K562 (cell line): ENCODE measurements at regions not wholly inside any gene's neighbourhood (a gene's known extent, or its start where the extent isn't known, plus 50 kb on each side); places are given as distances from the start of the nearest gene placed in this dataset.

ENCODE experiments used
- ATAC-seq: fragments of 200-7000 bp; cut with Tn5 transposase; 3 replicates; pipeline ENCODE4 v1.9.1; 2020; ENCODE audit warnings: moderate library complexity
- BruUV-seq: library from RNA; stranded (reverse); fragments of 400-500 nt; replicated peaks from 2 replicates; lab custom pipeline; 2021; lab: Mats Ljungman, UMichigan
- CTCF ChIA-PET: fragments of 300-600 bp; formaldehyde crosslinking; extraction: SDS; loops from one replicate; lab custom pipeline; 2021; ENCODE audit warnings: low intra/inter-chr PET ratio; lab: Yijun Ruan, JAX
- POLR2A ChIA-PET: fragments of 300-600, 350-650 bp; sonication (Branson Sonifier 250); formaldehyde crosslinking; extraction: SDS; loops from one replicate; lab custom pipeline; 2021; ENCODE audit warnings: antibody characterized with exemption, inconsistent platforms; lab: Yijun Ruan, JAX
- DNase-seq, 4 experiments: peaks; one replicate each; pipeline versions ENCODE4 v3.0.0 to v3.0.0-alpha.2; 2011 to 2018; ENCODE audit warnings: low spot score in 3 of 4, mixed read lengths in 3 of 4; ENCODE audit errors: extremely low read depth in 1 of 4
- FAIRE-seq: peaks from 2 replicates; lab custom pipeline; 2011; peaks lifted over from hg19 to GRCh38; lab: Jason Lieb, UNC
- H2AFZ ChIP-seq: 2 replicates; pipeline ENCODE4 v1.6.0; 2011; ENCODE audit warnings: low read depth, low read length, control low read depth, inconsistent platforms
- H3K27ac ChIP-seq: fragments of 200-600 bp; 3 replicates; pipeline ENCODE4 v1.8.0; 2011; ENCODE audit warnings: low read depth, mild to moderate bottlenecking, control low read depth, inconsistent platforms, low read length, moderate library complexity, mixed read lengths; ENCODE audit errors: extremely low read depth
- H3K27me3 ChIP-seq, 2 experiments: fragments of 300-600 bp in 1 of 2; 2 replicates in 1 of 2; 3 replicates in 1 of 2; pipeline versions ENCODE4 v1.6.0 to v1.8.0; 2011; ENCODE audit warnings: inconsistent platforms in 2 of 2, low read length in 2 of 2, mild to moderate bottlenecking in 1 of 2, mixed read lengths in 1 of 2, moderate library complexity in 1 of 2; ENCODE audit not compliant: control insufficient read depth in 2 of 2, insufficient read depth in 2 of 2
- H3K36me3 ChIP-seq: fragments of 300-600 bp; 3 replicates; pipeline ENCODE4 v1.8.0; 2011; ENCODE audit warnings: mild to moderate bottlenecking, low read length, inconsistent platforms; ENCODE audit not compliant: control insufficient read depth, insufficient read depth
- H3K4me1 ChIP-seq, 2 experiments: fragments of 200-600 bp in 1 of 2; replicated peaks in 1 of 2; 2 replicates in 1 of 2; 3 replicates in 1 of 2; pipeline versions ENCODE4 v1.5.1 to v1.8.0; 2011; ENCODE audit warnings: inconsistent platforms in 2 of 2, low read length in 2 of 2, mild to moderate bottlenecking in 1 of 2, mixed read lengths in 1 of 2, moderate library complexity in 1 of 2; ENCODE audit not compliant: control insufficient read depth in 2 of 2, insufficient read depth in 2 of 2
- H3K4me2 ChIP-seq: 2 replicates; pipeline ENCODE4 v1.6.1; 2011; ENCODE audit warnings: low read length, control low read depth, inconsistent platforms, mixed read lengths; ENCODE audit not compliant: insufficient read depth
- H3K4me3 ChIP-seq: fragments of 200-600 bp; sonication (generic), shearing (Covaris generic); 2 replicates; pipeline ENCODE4 v1.5.1; 2016; ENCODE audit warnings: control low read depth, inconsistent platforms
- H3K79me2 ChIP-seq: fragments of 200-600 bp; 3 replicates; pipeline ENCODE4 v1.8.0; 2011; ENCODE audit warnings: low read length, inconsistent platforms; ENCODE audit not compliant: control insufficient read depth, insufficient read depth
- H3K9ac ChIP-seq, 2 experiments: 2 replicates each; pipeline versions ENCODE4 v1.6.0 to v1.6.1; 2011; ENCODE audit warnings: low read depth in 2 of 2, low read length in 2 of 2, control low read depth in 1 of 2, inconsistent platforms in 1 of 2, mild to moderate bottlenecking in 1 of 2, mixed read lengths in 1 of 2; ENCODE audit not compliant: insufficient read depth in 1 of 2
- H3K9me1 ChIP-seq: one replicate; pipeline ENCODE4 v1.6.0; 2011; ENCODE audit warnings: inconsistent platforms, mild to moderate bottlenecking, low read length, moderate library complexity; ENCODE audit not compliant: control insufficient read depth, insufficient read depth
- H3K9me3 ChIP-seq: replicated peaks from 2 replicates; pipeline ENCODE4 v1.5.1; 2011; ENCODE audit warnings: low read depth, low read length, inconsistent platforms; ENCODE audit not compliant: control insufficient read depth, insufficient read depth
- H4K20me1 ChIP-seq: replicated peaks from 2 replicates; pipeline ENCODE4 v1.6.1; 2011; ENCODE audit warnings: low read length, inconsistent platforms, mixed read lengths; ENCODE audit not compliant: control insufficient read depth, insufficient read depth
- C11orf30 ChIP-seq: fragments of 450-650 bp; IDR thresholded peaks from 2 replicates; pipeline ENCODE4 v1.6.1; 2016; ENCODE audit warnings: low read depth, mild to moderate bottlenecking
- GTF2F1 ChIP-seq: IDR thresholded peaks from 2 replicates; pipeline ENCODE4 v1.6.1; 2011; ENCODE audit warnings: low read depth, low read length, improper control_type of control experiment
- MAFG ChIP-seq: fragments of 450-650 bp; conservative IDR thresholded peaks from 2 replicates; pipeline ENCODE4 v1.6.1; 2016; ENCODE audit warnings: missing genetic modification characterization, missing compliant biosample characterization
- PHF8 ChIP-seq: fragments of 200-600 bp; sonication (generic); IDR thresholded peaks from 2 replicates; pipeline ENCODE4 v1.6.1; 2012; ENCODE audit warnings: mixed run types, mild to moderate bottlenecking, inconsistent platforms, low read length, moderate library complexity, borderline replicate concordance
- SIX5 ChIP-seq, 2 experiments: IDR thresholded peaks; 2 replicates each; pipeline ENCODE4 v1.6.1; 2011; ENCODE audit warnings: low read length in 2 of 2, borderline replicate concordance in 1 of 2, low read depth in 1 of 2, mild to moderate bottlenecking in 1 of 2, moderate library complexity in 1 of 2; ENCODE audit not compliant: insufficient read depth in 1 of 2
- TBL1XR1 ChIP-seq, 2 experiments: IDR thresholded peaks; 2 replicates each; pipeline ENCODE4 v1.6.1; 2012; ENCODE audit warnings: improper control_type of control experiment in 2 of 2, low read length in 2 of 2, mild to moderate bottlenecking in 1 of 2
- TEAD2 ChIP-seq: fragments of 450-650 bp; IDR thresholded peaks from 2 replicates; pipeline ENCODE4 v1.6.1; 2016; ENCODE audit warnings: missing genetic modification characterization, control low read depth, missing compliant biosample characterization
- ZNF23 ChIP-seq: fragments of 250-450 bp; sonication (Bioruptor Pico); IDR thresholded peaks from 2 replicates; pipeline ENCODE4 v1.4.0; 2020; ENCODE audit warnings: mild to moderate bottlenecking
- ZNF316 ChIP-seq: fragments of 450-650 bp; IDR thresholded peaks from 2 replicates; pipeline ENCODE4 v1.6.1; 2016
- WGBS: fragments of 100-300 bp; shearing (Covaris generic); methylation state at CpG from one replicate; pipeline ENCODE4 v1.1.6; 2016; ENCODE audit warnings: low coverage, mixed read lengths; ENCODE audit not compliant: insufficient coverage; ENCODE audit errors: missing lambda C conversion rate; 5-methylcytosine and 5-hydroxymethylcytosine counted together
- in situ Hi-C: fragments of 300-500 bp; cut with MboI; formaldehyde crosslinking; loops from 4 replicates; pipeline ENCODE4 v1.15.0; 2018; ENCODE audit warnings: inconsistent platforms, mixed read lengths
- intact Hi-C: fragments of 100-400 bp; cut with micrococcal nuclease; formaldehyde crosslinking; loops from 2 replicates; pipeline ENCODE4 v1.14.2; 2022
- TF ChIP-seq, protein P1 (sequence below): fragments of 450-650 bp; IDR thresholded peaks from 2 replicates; pipeline ENCODE4 v1.7.1; 2018; ENCODE audit warnings: mild to moderate bottlenecking, low read depth; ENCODE audit not compliant: partially characterized antibody

DNA sequence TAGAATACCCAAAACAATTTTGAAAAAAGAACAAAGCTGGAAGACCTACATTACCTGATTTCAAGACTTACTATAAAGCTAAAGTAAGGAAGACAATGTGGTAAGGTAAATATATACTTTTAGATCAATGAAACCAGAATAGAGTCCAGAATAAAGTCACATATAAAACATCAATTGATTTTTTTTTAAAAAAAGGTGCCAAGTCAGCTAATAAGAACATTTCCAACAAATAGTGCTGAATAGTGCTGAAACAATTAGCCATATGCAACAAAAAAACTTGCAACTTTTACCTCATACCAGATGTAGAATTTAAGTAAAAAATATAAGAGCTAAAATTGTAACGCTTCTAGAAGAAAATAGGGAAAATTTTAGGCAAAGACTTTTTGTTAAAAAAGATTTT is 73.0 kb upstream of the PDHA1 start:
- ChIA-PET CTCF (no interaction called here), POLR2A (no interaction called here)
- 0% methylated on average over 1 of the region's 1 CpG for WGBS
- Histone ChIP-seq H3K27ac (no peak overlapping the region), H3K9ac (no peak overlapping the region), H3K4me3 (no peak overlapping the region), H3K9me1 (no peaks in the 10 kb centered on the region), H3K4me1 (no peaks in the 10 kb centered on the region), H3K9me3 (no peaks in the 10 kb centered on the region), H3K27me3 (no peaks in the 10 kb centered on the region; a peak in 1 of 5 replicates), H3K4me2 (no peak overlapping the region), H2AFZ (no peak overlapping the region), H3K36me3 (no peaks in the 10 kb centered on the region), H4K20me1 (no peaks in the 10 kb centered on the region), H3K79me2 (no peaks in the 10 kb centered on the region)
- no TSS peak for BruUV-seq
- in situ Hi-C loops: no loop called here
- no peak for FAIRE-seq
- TF ChIP-seq, protein P1, sequence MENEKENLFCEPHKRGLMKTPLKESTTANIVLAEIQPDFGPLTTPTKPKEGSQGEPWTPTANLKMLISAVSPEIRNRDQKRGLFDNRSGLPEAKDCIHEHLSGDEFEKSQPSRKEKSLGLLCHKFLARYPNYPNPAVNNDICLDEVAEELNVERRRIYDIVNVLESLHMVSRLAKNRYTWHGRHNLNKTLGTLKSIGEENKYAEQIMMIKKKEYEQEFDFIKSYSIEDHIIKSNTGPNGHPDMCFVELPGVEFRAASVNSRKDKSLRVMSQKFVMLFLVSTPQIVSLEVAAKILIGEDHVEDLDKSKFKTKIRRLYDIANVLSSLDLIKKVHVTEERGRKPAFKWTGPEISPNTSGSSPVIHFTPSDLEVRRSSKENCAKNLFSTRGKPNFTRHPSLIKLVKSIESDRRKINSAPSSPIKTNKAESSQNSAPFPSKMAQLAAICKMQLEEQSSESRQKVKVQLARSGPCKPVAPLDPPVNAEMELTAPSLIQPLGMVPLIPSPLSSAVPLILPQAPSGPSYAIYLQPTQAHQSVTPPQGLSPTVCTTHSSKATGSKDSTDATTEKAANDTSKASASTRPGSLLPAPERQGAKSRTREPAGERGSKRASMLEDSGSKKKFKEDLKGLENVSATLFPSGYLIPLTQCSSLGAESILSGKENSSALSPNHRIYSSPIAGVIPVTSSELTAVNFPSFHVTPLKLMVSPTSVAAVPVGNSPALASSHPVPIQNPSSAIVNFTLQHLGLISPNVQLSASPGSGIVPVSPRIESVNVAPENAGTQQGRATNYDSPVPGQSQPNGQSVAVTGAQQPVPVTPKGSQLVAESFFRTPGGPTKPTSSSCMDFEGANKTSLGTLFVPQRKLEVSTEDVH: no peak
- TF ChIP-seq TBL1XR1 (IDR thresholded peaks at IDR 0.05; ENCODE audit: low read length in 2 of 2): no peak
- TF ChIP-seq SIX5 (IDR thresholded peaks at IDR 0.05; ENCODE audit: borderline replicate concordance in 1 of 2, insufficient read depth in 1 of 2, low read depth in 1 of 2, low read length in 2 of 2): no peak
- TF ChIP-seq TEAD2 (tag): no peak
- TF ChIP-seq C11orf30: peak; percentile 26; the same call in 1 of the 2 replicates
- no peak for TF ChIP-seq ZNF23 (CRISPR knock-in tag)
- TF ChIP-seq PHF8: no peak
- TF ChIP-seq GTF2F1: no peak
- TF ChIP-seq MAFG (tag): 0 out of 2 replicates have a peak, but pooled peaks have one; percentile 14
- TF ChIP-seq ZNF316: peak; percentile 56
- no peak for ATAC-seq
- DNase-seq: no peak
- intact Hi-C loops: no loop called here
